Mucosa of rectum (tissue), 2 donors: ENCODE measurements at regions not wholly inside any gene's neighbourhood (a gene's known extent, or its start where the extent isn't known, plus 50 kb on each side); places are given as distances from the start of the nearest gene placed in this dataset.

Experiments used
- H3K27ac ChIP-seq, 2 donors: one replicate each; pipeline ENCODE4 v1.7.0; 2013; ENCODE audit warnings: inconsistent platforms in 2 of 2, low read depth in 2 of 2, low read length in 2 of 2
- H3K27me3 ChIP-seq, 2 donors: one replicate each; pipeline ENCODE4 v1.7.0; 2013; ENCODE audit warnings: low read length in 2 of 2; ENCODE audit not compliant: control insufficient read depth in 2 of 2, insufficient read depth in 2 of 2
- H3K36me3 ChIP-seq, 2 donors: one replicate each; pipeline ENCODE4 v1.7.0; 2013; ENCODE audit warnings: low read length in 2 of 2; ENCODE audit not compliant: control insufficient read depth in 2 of 2, insufficient read depth in 2 of 2
- H3K4me1 ChIP-seq, 2 donors: one replicate each; pipeline ENCODE4 v1.7.0; 2013; ENCODE audit warnings: low read length in 2 of 2, mild to moderate bottlenecking in 1 of 2; ENCODE audit not compliant: control insufficient read depth in 2 of 2, insufficient read depth in 2 of 2
- H3K4me3 ChIP-seq, 2 donors: one replicate each; pipeline ENCODE4 v1.7.0; 2013; ENCODE audit warnings: low read length in 2 of 2
- H3K9ac ChIP-seq, 2 donors: one replicate each; pipeline ENCODE4 v1.7.0; 2013; ENCODE audit warnings: low read length in 2 of 2, low read depth in 1 of 2, mild to moderate bottlenecking in 1 of 2
- H3K9me3 ChIP-seq, 2 donors: one replicate each; pipeline ENCODE4 v1.7.0; 2013; ENCODE audit warnings: low read length in 2 of 2; ENCODE audit not compliant: control insufficient read depth in 2 of 2
- donor health status: healthy.
- donor health status: Normal muscosa, but diverticular disease.

DNA sequence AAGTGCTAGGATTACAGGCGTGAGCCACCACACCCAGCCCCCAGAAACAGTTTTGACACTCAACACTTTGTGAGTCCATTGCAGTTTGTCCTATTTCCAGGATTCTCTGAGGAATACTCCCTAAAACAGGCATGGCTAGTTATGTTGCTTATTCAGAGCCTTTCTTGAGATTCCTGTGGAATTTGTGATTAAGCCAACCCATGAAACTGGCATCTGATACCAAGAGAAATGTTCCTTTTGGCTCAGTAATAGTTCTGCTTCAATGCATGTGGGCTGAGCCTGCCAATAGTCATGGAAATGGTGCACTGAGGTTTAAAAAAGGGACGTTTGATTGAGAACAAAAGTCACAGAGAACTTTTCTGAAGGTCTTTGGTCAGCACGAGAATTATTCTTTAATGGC lies 241.7 kb downstream of the PPP1R2C start:
- no peak overlapping the region for H3K9ac ChIP-seq
- no peaks in the 10 kb centered on the region for H3K36me3 ChIP-seq
- no peaks in the 10 kb centered on the region for H3K27me3 ChIP-seq
- H3K27ac ChIP-seq, result no peak overlapping the region
- H3K4me1 ChIP-seq, result no peaks in the 10 kb centered on the region
- H3K4me3 ChIP-seq, result no peak overlapping the region
- no peaks in the 10 kb centered on the region for H3K9me3 ChIP-seq

DNA sequence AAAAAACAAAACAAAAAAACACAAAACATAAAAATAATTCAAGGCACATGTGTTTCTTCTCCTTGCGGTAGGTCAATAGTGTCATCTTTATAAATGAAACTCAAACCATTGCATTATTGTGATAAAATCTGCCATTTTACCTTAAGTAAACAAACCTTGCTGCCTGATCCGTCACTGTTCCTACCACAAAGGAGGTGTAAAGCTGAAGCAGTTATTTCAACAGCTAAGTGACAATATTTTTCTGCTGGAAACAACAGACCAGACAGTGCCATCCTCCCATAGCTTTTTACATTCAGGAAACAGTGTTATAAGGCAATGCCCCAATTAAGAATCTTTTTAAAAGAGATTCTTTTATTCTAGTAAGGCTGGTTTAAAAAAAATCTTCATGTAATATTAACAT lies 242.7 kb downstream of the PPP1R2C start:
- Histone ChIP-seq H3K4me3 (no peak overlapping the region), H3K9ac (no peak overlapping the region), H3K27me3 (no peaks in the 10 kb centered on the region), H3K9me3 (no peaks in the 10 kb centered on the region), H3K4me1 (no peaks in the 10 kb centered on the region), H3K27ac (no peak overlapping the region), H3K36me3 (no peaks in the 10 kb centered on the region)

DNA sequence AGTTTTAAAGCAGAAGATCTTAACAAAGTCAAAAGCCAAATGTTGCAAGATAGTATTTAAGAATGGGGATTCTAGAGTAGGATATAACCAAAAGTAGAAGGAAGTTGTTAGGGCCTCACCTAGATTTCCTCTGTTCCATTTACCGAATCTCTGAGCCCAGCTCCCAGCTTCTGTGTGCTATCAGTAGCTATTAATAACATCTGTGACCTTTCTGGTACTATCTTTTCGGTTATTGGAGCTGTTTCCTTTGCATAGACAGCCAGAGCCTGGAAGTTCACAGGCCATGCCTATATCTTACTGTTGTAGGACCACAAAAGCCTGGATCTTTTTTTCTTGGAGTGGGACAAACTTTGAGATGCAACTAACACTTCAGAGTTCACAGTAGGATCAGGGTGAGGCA lies 244.2 kb downstream of the PPP1R2C start:
- Histone ChIP-seq H3K27me3 (no peaks in the 10 kb centered on the region), H3K9ac (no peak overlapping the region), H3K4me3 (no peak overlapping the region), H3K4me1 (no peaks in the 10 kb centered on the region), H3K27ac (no peak overlapping the region), H3K9me3 (no peaks in the 10 kb centered on the region), H3K36me3 (no peaks in the 10 kb centered on the region)

DNA sequence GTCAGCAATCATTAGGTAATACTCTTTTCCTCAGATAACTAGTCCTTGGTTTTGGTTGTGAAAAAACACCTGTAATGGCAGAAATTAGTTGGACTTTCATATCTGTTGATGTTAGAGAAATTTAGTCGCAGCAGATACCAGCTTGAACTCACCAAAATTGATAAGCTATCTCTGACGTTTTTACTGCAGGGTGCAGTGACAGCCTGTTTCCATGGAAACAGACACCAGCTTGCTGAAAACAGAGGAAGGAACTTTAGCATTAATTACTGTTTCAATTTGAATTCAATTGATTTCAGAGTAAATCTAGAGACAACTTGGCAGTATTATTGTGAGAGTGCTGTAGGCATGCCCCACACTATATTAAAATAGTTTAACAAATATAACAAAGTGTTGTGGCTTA lies 246.5 kb downstream of the PPP1R2C start:
- Histone ChIP-seq H3K36me3 (no peaks in the 10 kb centered on the region), H3K27ac (no peak overlapping the region), H3K4me1 (no peaks in the 10 kb centered on the region), H3K9ac (no peak overlapping the region), H3K27me3 (no peaks in the 10 kb centered on the region), H3K4me3 (no peak overlapping the region), H3K9me3 (no peaks in the 10 kb centered on the region)

DNA sequence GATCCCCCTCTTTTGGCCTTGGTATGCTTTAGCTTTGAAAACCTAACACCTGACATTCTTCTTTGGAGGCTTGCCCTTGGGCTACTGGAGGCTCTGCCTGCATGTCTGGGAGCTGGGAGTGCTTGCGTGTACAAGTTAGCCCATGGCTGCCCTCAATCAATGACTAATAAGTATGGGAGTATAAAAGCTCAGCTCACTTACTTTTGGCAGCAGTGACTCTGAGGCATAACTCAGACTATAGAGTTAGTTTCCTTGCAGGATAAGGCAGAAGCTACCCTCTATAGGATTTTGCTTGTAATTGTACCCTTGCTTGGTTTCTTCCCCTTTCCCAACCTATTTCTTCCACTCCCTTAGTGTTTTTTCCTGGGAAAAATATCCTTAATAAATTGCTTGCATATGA lies 247.9 kb downstream of the PPP1R2C start:
- no peaks in the 10 kb centered on the region for H3K27me3 ChIP-seq
- no peak overlapping the region for H3K27ac ChIP-seq
- H3K4me1 ChIP-seq, result no peaks in the 10 kb centered on the region
- no peak overlapping the region for H3K4me3 ChIP-seq
- H3K9ac ChIP-seq, result no peak overlapping the region
- no peaks in the 10 kb centered on the region for H3K36me3 ChIP-seq
- H3K9me3 ChIP-seq, result no peaks in the 10 kb centered on the region

DNA sequence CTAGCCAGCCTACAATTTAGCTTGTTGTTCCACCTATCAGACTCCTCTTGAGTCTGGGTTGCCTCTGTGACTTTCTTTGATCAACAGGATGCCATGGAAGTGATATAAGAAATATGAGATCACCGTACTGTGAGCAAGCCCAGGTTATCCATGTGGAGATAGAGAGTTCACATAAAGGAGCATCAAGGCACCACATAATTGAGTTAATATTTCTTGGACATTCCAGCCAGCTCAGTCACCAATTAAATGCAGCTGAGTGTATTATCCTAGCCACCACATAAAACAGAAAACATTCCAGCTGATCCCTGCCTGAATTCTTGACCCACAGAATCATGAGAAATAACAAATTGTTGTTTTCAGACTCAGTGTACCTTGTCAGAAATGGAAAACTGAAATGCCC lies 253.6 kb downstream of the PPP1R2C start:
- H3K27ac ChIP-seq, result no peak overlapping the region
- H3K27me3 ChIP-seq, result no peaks in the 10 kb centered on the region
- H3K9ac ChIP-seq, result no peak overlapping the region
- no peaks in the 10 kb centered on the region for H3K4me1 ChIP-seq
- no peak overlapping the region for H3K4me3 ChIP-seq
- H3K9me3 ChIP-seq, result no peaks in the 10 kb centered on the region
- H3K36me3 ChIP-seq, result no peaks in the 10 kb centered on the region

DNA sequence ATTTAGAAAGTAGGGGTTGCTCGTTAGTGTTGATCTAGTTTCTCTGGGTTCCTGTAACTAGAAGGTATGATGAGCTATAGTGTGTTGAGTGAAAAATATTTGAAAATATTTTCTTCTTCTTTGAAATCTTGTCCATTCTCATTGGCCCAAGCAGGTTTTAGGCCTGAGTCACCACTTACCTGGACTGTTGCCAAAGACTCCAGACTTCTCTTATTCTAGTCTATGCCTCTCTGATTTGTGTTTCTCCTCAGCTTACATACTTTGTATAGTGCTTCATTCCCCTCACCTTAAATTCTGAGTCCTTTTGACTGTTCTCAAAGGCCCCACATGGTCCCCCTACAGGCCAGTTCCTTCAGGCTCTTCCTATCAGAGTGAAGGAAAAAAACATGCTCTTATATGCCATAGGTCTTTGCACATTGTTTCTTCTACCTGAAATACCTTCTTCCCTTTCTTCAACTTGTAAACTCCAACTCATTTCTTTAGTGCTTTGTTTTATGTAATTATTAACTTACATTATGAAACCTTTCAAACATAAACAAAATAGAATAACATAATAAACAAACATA lies 258.2 kb downstream of the PPP1R2C start:
- no peak overlapping the region for H3K9ac ChIP-seq
- H3K27me3 ChIP-seq, result peaks cover 0 to 6% of the 10 kb centered on the region in 2 donors
- no peak overlapping the region for H3K4me3 ChIP-seq
- H3K27ac ChIP-seq, result no peak overlapping the region
- no peaks in the 10 kb centered on the region for H3K4me1 ChIP-seq
- H3K36me3 ChIP-seq, result no peaks in the 10 kb centered on the region
- H3K9me3 ChIP-seq, result no peaks in the 10 kb centered on the region

DNA sequence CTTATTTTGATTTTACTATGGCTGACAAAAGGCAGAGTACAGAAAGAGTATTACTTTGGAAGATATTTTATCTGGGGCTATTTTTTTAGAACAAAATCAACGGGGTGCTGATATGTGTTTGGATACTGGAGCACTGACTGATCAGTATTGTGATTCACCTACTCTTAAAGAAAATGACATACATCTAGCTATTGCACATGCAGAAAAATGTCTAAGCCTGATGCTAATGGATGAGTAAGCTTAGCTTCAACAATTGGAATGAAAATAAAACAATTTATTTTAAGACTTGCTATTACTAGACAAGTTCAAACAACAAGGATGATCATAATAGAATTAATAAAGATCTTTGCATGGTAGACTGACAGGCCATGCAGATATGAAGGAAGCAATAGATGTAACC lies 262.0 kb downstream of the PPP1R2C start:
- Histone ChIP-seq H3K4me3 (no peak overlapping the region), H3K9ac (no peak overlapping the region)

DNA sequence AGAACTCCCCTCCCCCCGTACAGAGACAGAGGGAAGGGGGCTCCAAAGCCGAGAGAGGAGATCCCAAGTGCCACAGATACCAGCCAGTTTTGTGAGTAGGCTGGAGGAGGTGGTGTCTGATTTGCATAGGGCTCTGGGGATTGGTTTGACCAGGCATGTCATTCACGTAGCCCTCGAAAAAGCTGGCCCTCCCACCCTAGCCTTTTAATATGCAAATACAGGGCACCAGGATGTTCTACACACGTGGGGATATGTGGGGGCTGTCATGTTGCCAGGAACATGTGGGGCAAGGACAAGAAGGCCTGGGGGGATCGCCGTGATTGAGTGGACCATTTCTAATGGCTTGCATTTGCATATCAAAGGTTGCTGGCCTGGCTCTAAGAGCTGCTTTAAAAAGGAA lies 272.9 kb downstream of the PPP1R2C start:
- no peak overlapping the region for H3K27ac ChIP-seq
- H3K27me3 ChIP-seq, result peaks cover 4 to 5% of the 10 kb centered on the region in 2 donors
- H3K9me3 ChIP-seq, result no peaks in the 10 kb centered on the region
- no peak overlapping the region for H3K9ac ChIP-seq
- no peaks in the 10 kb centered on the region for H3K36me3 ChIP-seq
- H3K4me1 ChIP-seq, result no peaks in the 10 kb centered on the region
- H3K4me3 ChIP-seq, result no peak overlapping the region

More for the DNA sequence above, 262.0 kb downstream of the PPP1R2C start:
- peaks cover 0 to 6% of the 10 kb centered on the region in 2 donors for H3K27me3 ChIP-seq
- no peaks in the 10 kb centered on the region for H3K4me1 ChIP-seq
- H3K9me3 ChIP-seq, result no peaks in the 10 kb centered on the region
- H3K36me3 ChIP-seq, result no peaks in the 10 kb centered on the region
- H3K27ac ChIP-seq, result no peak overlapping the region

DNA sequence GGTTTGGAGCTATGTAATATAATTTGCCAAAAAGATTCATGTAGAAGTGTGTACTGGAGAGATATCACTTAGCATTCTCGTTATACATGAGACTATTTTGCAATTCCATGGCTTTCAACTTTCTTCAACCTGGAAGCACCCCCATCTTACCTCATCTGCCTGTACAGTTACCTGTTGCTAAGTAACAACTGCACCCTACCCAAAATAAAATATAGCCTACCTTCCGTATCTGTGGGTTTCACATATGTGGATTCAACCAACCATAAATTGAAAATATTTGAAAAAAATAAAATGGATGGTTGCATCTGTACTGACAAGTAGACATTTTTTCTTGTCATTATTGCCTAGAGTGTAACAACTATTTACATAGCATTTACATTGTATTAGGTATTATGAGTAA lies 278.3 kb downstream of the PPP1R2C start:
- Histone ChIP-seq H3K27me3 (peaks cover 4 to 5% of the 10 kb centered on the region in 2 donors), H3K36me3 (no peaks in the 10 kb centered on the region), H3K4me1 (no peaks in the 10 kb centered on the region), H3K4me3 (no peak overlapping the region), H3K9ac (no peak overlapping the region), H3K27ac (no peak overlapping the region), H3K9me3 (no peaks in the 10 kb centered on the region)

DNA sequence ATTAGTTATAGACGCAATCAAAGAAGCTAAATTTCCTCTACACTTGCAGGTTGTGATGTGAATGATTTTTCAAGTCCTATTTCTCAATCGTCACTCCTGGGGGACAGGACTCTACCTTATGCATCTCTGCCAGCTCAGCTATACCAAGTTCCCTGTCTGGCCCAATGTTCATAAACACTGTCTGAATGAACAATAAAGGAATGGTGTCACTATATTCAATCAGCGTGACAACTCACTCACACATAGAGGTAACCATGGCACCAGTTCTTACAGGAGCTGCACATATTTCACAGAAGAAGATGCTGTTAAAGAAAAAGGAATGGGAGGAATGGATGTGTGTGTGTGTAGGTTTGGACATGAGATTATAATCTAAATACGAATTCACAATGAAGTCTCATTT lies 280.6 kb downstream of the PPP1R2C start:
- Histone ChIP-seq H3K9ac (no peak overlapping the region), H3K4me1 (no peaks in the 10 kb centered on the region), H3K4me3 (no peak overlapping the region), H3K36me3 (no peaks in the 10 kb centered on the region), H3K27ac (no peak overlapping the region), H3K9me3 (no peaks in the 10 kb centered on the region), H3K27me3 (peaks cover 3 to 4% of the 10 kb centered on the region in 2 donors)
